Endothelial cell of umbilical vein (primary cell): ENCODE measurements at regions not wholly inside any gene's neighbourhood (a gene's known extent, or its start where the extent isn't known, plus 50 kb on each side); places are given as distances from the start of the nearest gene placed in this dataset.

ENCODE experiments used
- BruUV-seq: library from RNA; stranded (reverse); fragments of 400-500 nt; replicated peaks from 2 replicates; lab custom pipeline; 2021; lab: Mats Ljungman, UMichigan
- CTCF ChIA-PET: fragments of 300-600, 350-600 bp; sonication (Branson Sonifier 250); formaldehyde crosslinking; loops from one replicate; lab custom pipeline; 2021; ENCODE audit warnings: antibody characterized with exemption, inconsistent platforms; lab: Charles Lee
- POLR2A ChIA-PET: fragments of 300-600, 350-600 bp; sonication (Branson Sonifier 250); formaldehyde crosslinking; loops from one replicate; lab custom pipeline; 2021; ENCODE audit warnings: antibody characterized with exemption, inconsistent platforms; lab: Charles Lee
- DNase-seq: peaks from one replicate; pipeline ENCODE4 v3.0.0-alpha.2; 2011; ENCODE audit warnings: low read depth, low spot score
- FAIRE-seq: peaks from 2 replicates; lab custom pipeline; 2011; peaks lifted over from hg19 to GRCh38; lab: Jason Lieb, UNC
- H2AFZ ChIP-seq: 2 replicates; pipeline ENCODE4 v1.6.0; 2012; ENCODE audit warnings: low read depth, low read length, control low read depth, inconsistent platforms
- H3K27ac ChIP-seq: 2 replicates; pipeline ENCODE4 v1.5.1; 2011; ENCODE audit warnings: low read depth, mild to moderate bottlenecking, control low read depth, low read length, moderate library complexity; ENCODE audit not compliant: insufficient read depth
- H3K27me3 ChIP-seq, 2 experiments: 2 replicates each; pipeline versions ENCODE4 v1.6.0 to v1.6.1; 2011; ENCODE audit warnings: low read length in 2 of 2, mixed read lengths in 1 of 2; ENCODE audit not compliant: control insufficient read depth in 2 of 2, insufficient read depth in 2 of 2
- H3K36me3 ChIP-seq, 2 experiments: 2 replicates in 1 of 2; 3 replicates in 1 of 2; pipeline ENCODE4 v1.5.1; 2011; ENCODE audit warnings: low read length in 2 of 2, mild to moderate bottlenecking in 1 of 2, moderate library complexity in 1 of 2; ENCODE audit not compliant: control insufficient read depth in 2 of 2, insufficient read depth in 2 of 2; ENCODE audit errors: extremely low read depth in 1 of 2
- H3K4me1 ChIP-seq: 3 replicates; pipeline ENCODE4 v1.5.1; 2011; ENCODE audit warnings: mild to moderate bottlenecking, low read length; ENCODE audit not compliant: control insufficient read depth, insufficient read depth; ENCODE audit errors: extremely low read depth
- H3K4me2 ChIP-seq: 2 replicates; pipeline ENCODE4 v1.6.1; 2011; ENCODE audit warnings: low read length, control low read depth, mixed read lengths; ENCODE audit not compliant: insufficient read depth
- H3K4me3 ChIP-seq, 3 experiments: fragments of 200-600 bp in 1 of 3; sonication (generic), shearing (Covaris generic) in 1 of 3; replicated peaks in 1 of 3; 2 replicates each; pipeline ENCODE4 v1.5.1; 2011 to 2016; ENCODE audit warnings: control low read depth in 3 of 3, low read length in 3 of 3, mild to moderate bottlenecking in 2 of 3, inconsistent platforms in 1 of 3, low read depth in 1 of 3, moderate library complexity in 1 of 3; ENCODE audit not compliant: insufficient read depth in 1 of 3
- H3K79me2 ChIP-seq: 2 replicates; pipeline ENCODE4 v1.6.0; 2012; ENCODE audit warnings: low read length, inconsistent platforms; ENCODE audit not compliant: control insufficient read depth, insufficient read depth
- H3K9ac ChIP-seq: replicated peaks from 2 replicates; pipeline ENCODE3; 2011; ENCODE audit warnings: low read length, control low read depth; ENCODE audit not compliant: insufficient read depth; ENCODE audit errors: extremely low read depth
- H3K9me1 ChIP-seq: replicated peaks from 3 replicates; pipeline ENCODE4 v1.6.0; 2011; ENCODE audit warnings: mild to moderate bottlenecking, low read length; ENCODE audit not compliant: control insufficient read depth, insufficient read depth; ENCODE audit errors: extremely low read depth
- H3K9me3 ChIP-seq: replicated peaks from 2 replicates; pipeline ENCODE4 v1.5.1; 2012; ENCODE audit warnings: low read length, inconsistent platforms; ENCODE audit not compliant: control insufficient read depth, insufficient read depth
- H4K20me1 ChIP-seq: replicated peaks from 2 replicates; pipeline ENCODE3; 2011; ENCODE audit warnings: mild to moderate bottlenecking, low read length; ENCODE audit not compliant: control insufficient read depth, insufficient read depth; ENCODE audit errors: extremely low read depth
- CTCF ChIP-seq, 2 donors: IDR thresholded peaks; 1 replicate in 1 of 2; 2 replicates in 1 of 2; pipeline ENCODE4 v1.5.1; 2011; ENCODE audit warnings: low read length in 2 of 2, mild to moderate bottlenecking in 2 of 2, moderate library complexity in 2 of 2, control low read depth in 1 of 2, inconsistent platforms in 1 of 2, low read depth in 1 of 2; ENCODE audit not compliant: insufficient read depth in 1 of 2; ENCODE audit errors: extremely low read depth in 1 of 2
- EZH2 ChIP-seq: IDR thresholded peaks from 2 replicates; pipeline ENCODE4 v1.6.1; 2012; ENCODE audit warnings: borderline replicate concordance, low read depth, mild to moderate bottlenecking, moderate library complexity, low read length, inconsistent platforms; ENCODE audit not compliant: severe bottlenecking
- FOS ChIP-seq: IDR thresholded peaks from 2 replicates; pipeline ENCODE4 v1.6.1; 2011; ENCODE audit warnings: mild to moderate bottlenecking, low read length, moderate library complexity, borderline replicate concordance; ENCODE audit not compliant: insufficient read depth
- GATA2 ChIP-seq: IDR thresholded peaks from 2 replicates; pipeline ENCODE4 v1.7.0; 2011; ENCODE audit warnings: low read depth, mild to moderate bottlenecking, moderate library complexity, mixed read lengths, low read length; ENCODE audit not compliant: insufficient read length, insufficient read depth
- JUN ChIP-seq: IDR thresholded peaks from 2 replicates; pipeline ENCODE4 v1.6.1; 2011; ENCODE audit warnings: borderline replicate concordance, low read depth; ENCODE audit not compliant: insufficient read length, insufficient read depth
- MAX ChIP-seq: IDR thresholded peaks from 2 replicates; pipeline ENCODE4 v1.6.1; 2011; ENCODE audit not compliant: insufficient read depth, insufficient read length
- MYC ChIP-seq: IDR thresholded peaks from one replicate; pipeline ENCODE4 v1.6.1; 2011; ENCODE audit warnings: mild to moderate bottlenecking, low read depth, low read length
- POLR2A ChIP-seq: IDR thresholded peaks from 2 replicates; pipeline ENCODE4 v1.6.1; 2012; ENCODE audit warnings: low read depth, mild to moderate bottlenecking, control low read depth, low read length
- POLR2AphosphoS5 ChIP-seq: IDR thresholded peaks from 2 replicates; pipeline ENCODE4 v1.6.1; 2012; ENCODE audit warnings: low read depth, mild to moderate bottlenecking, control low read depth, low read length, moderate library complexity; ENCODE audit not compliant: insufficient read depth
- dilution Hi-C: fragments of 300-500 bp; cut with MboI; formaldehyde crosslinking; loops from one replicate; pipeline ENCODE4 v1.15.0; 2019; ENCODE audit warnings: low sequenced_read_pairs; ENCODE audit not compliant: extremely low pct_ligation_motif_present
- intact Hi-C: fragments of 100-400 bp; cut with micrococcal nuclease; formaldehyde crosslinking; loops from one replicate; pipeline ENCODE4 v1.10.0; 2022

GRCh38 chr7:10360050-10360449, 613.6 kb upstream of the PHF14 start:
- intact Hi-C loops (no loop called here), dilution Hi-C loops (no loop called here)
- Histone ChIP-seq H3K4me2 (no peak overlapping the region), H3K9ac (no peak overlapping the region), H3K4me3 (no peak overlapping the region), H2AFZ (no peak overlapping the region), H3K27me3 (no peaks in the 10 kb centered on the region), H3K9me3 (peaks cover 4% of the 10 kb centered on the region), H3K36me3 (no peaks in the 10 kb centered on the region), H3K4me1 (no peaks in the 10 kb centered on the region), H4K20me1 (no peaks in the 10 kb centered on the region), H3K9me1 (no peaks in the 10 kb centered on the region), H3K27ac (no peak overlapping the region), H3K79me2 (no peaks in the 10 kb centered on the region)
- DNase-seq (no peak), FAIRE-seq (no peak)
- ChIA-PET POLR2A (no interaction called here), CTCF (no interaction called here)
- TF ChIP-seq POLR2AphosphoS5 (no peak), MAX (no peak), MYC (no peak), JUN (no peak), FOS (no peak), GATA2 (no peak), POLR2A (no peak), CTCF (IDR thresholded peaks at IDR 0.05; ENCODE audit: extremely low read depth in 1 of 2, insufficient read depth in 1 of 2, low read depth in 1 of 2, low read length in 2 of 2) (no peak), EZH2 (no peak)
- BruUV-seq, result no TSS peak
